ENCODE measurements at regions not wholly inside any gene's neighbourhood (a gene's known extent, or its start where the extent isn't known, plus 50 kb on each side); places are given as distances from the start of the nearest gene placed in this dataset.

- Histone ChIP-seq H3K27ac (no peak overlapping the region), H3K4me3 (IDR thresholded peaks at IDR 0.05; ENCODE audit: insufficient read depth, low read depth, low read length) (no peak overlapping the region), H3K27me3 (ENCODE audit: insufficient read depth, low read depth) (no peaks in the 10 kb centered on the region), H3K9ac (no peak overlapping the region), H3K36me3 (ENCODE audit: insufficient read depth) (no peaks in the 10 kb centered on the region), H3K4me1 (ENCODE audit: low read depth, poor library complexity, severe bottlenecking) (no peaks in the 10 kb centered on the region), H2AFZ (ENCODE audit: low read depth) (no peak overlapping the region), H4K20me1 (ENCODE audit: insufficient read depth) (no peaks in the 10 kb centered on the region), H3K4me2 (no peak overlapping the region), H3K79me2 (ENCODE audit: insufficient read depth, low read depth) (no peaks in the 10 kb centered on the region)
- TF ChIP-seq CTCF (conservative IDR thresholded peaks at IDR 0.05; ENCODE audit: low read depth, low read length): no peak
Observed at GRCh38 chr12:91379051-91379775, 196.6 kb upstream of the DCN start.

- H3K9ac ChIP-seq: no peak overlapping the region
- no peaks in the 10 kb centered on the region for H3K27me3 ChIP-seq (ENCODE audit: insufficient read depth, low read depth)
- no peaks in the 10 kb centered on the region for H3K4me1 ChIP-seq (ENCODE audit: low read depth, poor library complexity, severe bottlenecking)
- H3K27ac ChIP-seq: no peak overlapping the region
- H3K4me3 ChIP-seq (IDR thresholded peaks at IDR 0.05; ENCODE audit: insufficient read depth, low read depth, low read length): no peak overlapping the region
- H4K20me1 ChIP-seq (ENCODE audit: insufficient read depth): no peaks in the 10 kb centered on the region
- TF ChIP-seq CTCF (conservative IDR thresholded peaks at IDR 0.05; ENCODE audit: low read depth, low read length): no peak
- H3K79me2 ChIP-seq (ENCODE audit: insufficient read depth, low read depth): no peaks in the 10 kb centered on the region
- no peak overlapping the region for H2AFZ ChIP-seq (ENCODE audit: low read depth)
- no peaks in the 10 kb centered on the region for H3K36me3 ChIP-seq (ENCODE audit: insufficient read depth)
- no peak overlapping the region for H3K4me2 ChIP-seq
Observed at GRCh38 chr12:91377436-91377835, 194.8 kb upstream of the DCN start.

- no peaks in the 10 kb centered on the region for H4K20me1 ChIP-seq (ENCODE audit: insufficient read depth)
- no peak overlapping the region for H3K27ac ChIP-seq
- H3K9ac ChIP-seq: no peak overlapping the region
- H2AFZ ChIP-seq (ENCODE audit: low read depth): no peak overlapping the region
- no peak for TF ChIP-seq CTCF (conservative IDR thresholded peaks at IDR 0.05; ENCODE audit: low read depth, low read length)
- H3K36me3 ChIP-seq (ENCODE audit: insufficient read depth): no peaks in the 10 kb centered on the region
- no peak overlapping the region for H3K4me2 ChIP-seq
- H3K79me2 ChIP-seq (ENCODE audit: insufficient read depth, low read depth): no peaks in the 10 kb centered on the region
- H3K4me1 ChIP-seq (ENCODE audit: low read depth, poor library complexity, severe bottlenecking): no peaks in the 10 kb centered on the region
- H3K27me3 ChIP-seq (ENCODE audit: insufficient read depth, low read depth): no peaks in the 10 kb centered on the region
- H3K4me3 ChIP-seq (IDR thresholded peaks at IDR 0.05; ENCODE audit: insufficient read depth, low read depth, low read length): no peak overlapping the region
Observed at GRCh38 chr12:91373086-91373485, 190.5 kb upstream of the DCN start.

- H3K9ac ChIP-seq: no peak overlapping the region
- no peaks in the 10 kb centered on the region for H3K4me1 ChIP-seq (ENCODE audit: low read depth, poor library complexity, severe bottlenecking)
- no peaks in the 10 kb centered on the region for H3K36me3 ChIP-seq (ENCODE audit: insufficient read depth)
- no peak overlapping the region for H3K4me3 ChIP-seq (IDR thresholded peaks at IDR 0.05; ENCODE audit: insufficient read depth, low read depth, low read length)
- no peak overlapping the region for H2AFZ ChIP-seq (ENCODE audit: low read depth)
- H3K79me2 ChIP-seq (ENCODE audit: insufficient read depth, low read depth): no peaks in the 10 kb centered on the region
- H3K27ac ChIP-seq: no peak overlapping the region
- no peaks in the 10 kb centered on the region for H4K20me1 ChIP-seq (ENCODE audit: insufficient read depth)
- no peak for TF ChIP-seq CTCF (conservative IDR thresholded peaks at IDR 0.05; ENCODE audit: low read depth, low read length)
- no peak overlapping the region for H3K4me2 ChIP-seq
- no peaks in the 10 kb centered on the region for H3K27me3 ChIP-seq (ENCODE audit: insufficient read depth, low read depth)
Observed at GRCh38 chr12:91370086-91370868, 187.7 kb upstream of the DCN start.

All from KMS-11 (cell line).